Karpas-422 (cell line): ENCODE measurements at regions not wholly inside any gene's neighbourhood (a gene's known extent, or its start where the extent isn't known, plus 50 kb on each side); places are given as distances from the start of the nearest gene placed in this dataset.

Source experiments
- DNase-seq: peaks from one replicate; pipeline ENCODE4 v3.0.0-alpha.2; 2015
- H2AFZ ChIP-seq: fragments of 200-600 bp; sonication (generic); 2 replicates; pipeline ENCODE4 v1.6.1; 2014; ENCODE audit warnings: antibody characterized with exemption, low read length, mixed read lengths
- H3K27ac ChIP-seq: fragments of 200-600 bp; sonication (generic); 2 replicates; pipeline ENCODE4 v1.5.1; 2014; ENCODE audit warnings: mild to moderate bottlenecking, low read length, moderate library complexity
- H3K27me3 ChIP-seq: fragments of 200-600 bp; sonication (generic); 2 replicates; pipeline ENCODE4 v1.6.1; 2014; ENCODE audit warnings: low read length, mixed read lengths
- H3K36me3 ChIP-seq: fragments of 200-600 bp; sonication (generic); 2 replicates; pipeline ENCODE4 v1.6.1; 2014; ENCODE audit warnings: low read length, mixed read lengths; ENCODE audit not compliant: insufficient read depth
- H3K4me1 ChIP-seq: fragments of 200-600 bp; sonication (generic); 2 replicates; pipeline ENCODE4 v1.6.1; 2014; ENCODE audit warnings: mild to moderate bottlenecking, low read length, mixed read lengths
- H3K4me2 ChIP-seq: fragments of 200-600 bp; sonication (generic); 2 replicates; pipeline ENCODE4 v1.6.1; 2014; ENCODE audit warnings: low read length, low read depth, mild to moderate bottlenecking; ENCODE audit not compliant: poor library complexity, severe bottlenecking
- H3K4me3 ChIP-seq: fragments of 200-600 bp; sonication (generic); 2 replicates; pipeline ENCODE4 v1.5.1; 2014; ENCODE audit warnings: mild to moderate bottlenecking, antibody characterized with exemption, low read length, mixed read lengths
- H3K79me2 ChIP-seq: fragments of 200-600 bp; sonication (generic); 2 replicates; pipeline ENCODE4 v1.6.1; 2014; ENCODE audit warnings: mild to moderate bottlenecking, low read length, mixed read lengths
- H3K9ac ChIP-seq: fragments of 200-600 bp; sonication (generic); 2 replicates; pipeline ENCODE4 v1.6.0; 2014; ENCODE audit warnings: low read length
- H3K9me2 ChIP-seq: fragments of 200-600 bp; sonication (generic), shearing (Covaris generic); replicated peaks from 2 replicates; pipeline ENCODE4 v1.6.0; 2014; ENCODE audit warnings: mild to moderate bottlenecking, low read length, moderate library complexity; ENCODE audit not compliant: insufficient read depth
- H3K9me3 ChIP-seq: fragments of 300-700, 200-600 bp; sonication (generic); 2 replicates; pipeline ENCODE4 v1.6.1; 2014; ENCODE audit warnings: low read length, mixed read lengths
- H4K20me1 ChIP-seq: fragments of 200-600 bp; sonication (generic); 2 replicates; pipeline ENCODE4 v1.6.1; 2014; ENCODE audit warnings: mild to moderate bottlenecking, antibody characterized with exemption, low read length, low read depth; ENCODE audit not compliant: insufficient read depth

DNA sequence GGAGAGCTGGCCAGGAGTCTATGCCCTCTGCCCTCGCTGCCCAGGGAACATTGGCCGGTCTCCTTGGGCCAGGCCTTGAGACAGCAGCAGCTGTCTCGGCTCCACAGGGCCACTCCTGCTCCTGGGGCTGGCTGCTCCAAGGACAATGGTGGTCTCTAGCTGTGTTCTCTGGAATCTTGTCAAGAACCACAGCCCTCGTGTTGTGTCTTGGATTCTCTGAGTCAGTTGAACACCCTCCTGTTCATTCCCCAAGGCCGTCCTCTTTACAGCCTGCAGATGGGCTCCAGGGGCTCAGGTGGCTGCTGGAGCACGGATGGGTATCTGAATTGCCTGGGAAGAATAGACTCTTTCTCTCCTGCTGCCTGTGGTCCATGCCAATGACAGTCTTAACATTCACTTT lies 511.1 kb downstream of the GLRX3 start:
- Histone ChIP-seq H4K20me1 (no peaks in the 10 kb centered on the region), H3K9ac (no peak overlapping the region), H3K4me2 (no peak overlapping the region), H3K27ac (no peak overlapping the region), H2AFZ (no peak overlapping the region), H3K27me3 (no peaks in the 10 kb centered on the region), H3K4me3 (no peak overlapping the region), H3K36me3 (no peaks in the 10 kb centered on the region), H3K79me2 (no peaks in the 10 kb centered on the region), H3K4me1 (no peaks in the 10 kb centered on the region), H3K9me2 (no peaks in the 10 kb centered on the region), H3K9me3 (no peaks in the 10 kb centered on the region)
- DNase-seq, result no peak

DNA sequence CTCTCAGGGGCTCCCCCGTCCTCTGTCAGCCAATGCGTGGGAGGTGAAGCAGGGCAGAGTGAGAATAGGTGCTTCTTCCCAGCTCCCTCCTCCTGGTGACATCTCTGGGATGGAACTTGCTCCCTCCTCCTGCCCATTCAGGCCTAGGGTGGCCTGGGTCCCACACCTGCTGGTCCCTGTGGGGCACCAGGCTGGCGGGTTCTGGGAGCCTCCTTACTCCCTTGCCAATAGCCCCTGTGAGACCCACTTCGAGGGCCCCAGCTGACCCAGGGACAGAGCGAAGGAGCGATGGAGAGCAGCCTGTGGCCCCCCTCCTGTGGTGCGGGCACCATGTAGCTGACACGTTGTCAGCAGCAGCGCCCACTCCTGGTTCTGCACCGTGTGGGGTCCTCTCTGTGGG lies 512.6 kb downstream of the GLRX3 start:
- Histone ChIP-seq H3K9me3 (no peaks in the 10 kb centered on the region), H3K4me2 (no peak overlapping the region), H4K20me1 (no peaks in the 10 kb centered on the region), H3K27me3 (no peaks in the 10 kb centered on the region), H3K9me2 (no peaks in the 10 kb centered on the region), H3K27ac (no peak overlapping the region), H3K4me1 (no peaks in the 10 kb centered on the region), H3K9ac (no peak overlapping the region), H3K36me3 (no peaks in the 10 kb centered on the region), H2AFZ (no peak overlapping the region), H3K79me2 (no peaks in the 10 kb centered on the region), H3K4me3 (no peak overlapping the region)
- DNase-seq, result no peak

DNA sequence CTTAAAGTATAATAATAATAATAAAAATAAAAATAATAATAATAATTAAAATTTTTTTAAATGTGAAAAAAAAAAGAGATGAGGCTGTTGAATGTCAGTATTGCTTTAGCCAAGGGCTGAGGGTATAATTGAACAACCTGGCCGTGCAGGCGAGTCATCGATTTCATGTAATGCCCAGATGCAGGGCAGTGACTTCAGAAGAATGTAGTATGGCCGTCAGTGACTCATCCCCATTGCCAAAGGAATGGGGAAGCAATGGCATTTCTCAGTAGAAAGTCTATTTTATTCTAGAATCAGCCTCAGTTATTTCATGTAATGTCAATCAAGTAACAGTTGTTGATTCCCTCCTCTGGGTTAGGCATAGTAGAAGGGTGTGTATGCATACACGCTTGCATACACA lies 516.4 kb downstream of the GLRX3 start:
- H3K9me2 ChIP-seq, result no peaks in the 10 kb centered on the region
- H3K4me3 ChIP-seq, result no peak overlapping the region
- H4K20me1 ChIP-seq, result no peaks in the 10 kb centered on the region
- H3K36me3 ChIP-seq, result no peaks in the 10 kb centered on the region
- no peaks in the 10 kb centered on the region for H3K4me1 ChIP-seq
- H3K9ac ChIP-seq, result no peak overlapping the region
- H3K27ac ChIP-seq, result no peak overlapping the region
- H3K79me2 ChIP-seq, result no peaks in the 10 kb centered on the region
- DNase-seq, result no peak
- no peaks in the 10 kb centered on the region for H3K9me3 ChIP-seq
- H2AFZ ChIP-seq, result no peak overlapping the region
- no peaks in the 10 kb centered on the region for H3K27me3 ChIP-seq
- no peak overlapping the region for H3K4me2 ChIP-seq

DNA sequence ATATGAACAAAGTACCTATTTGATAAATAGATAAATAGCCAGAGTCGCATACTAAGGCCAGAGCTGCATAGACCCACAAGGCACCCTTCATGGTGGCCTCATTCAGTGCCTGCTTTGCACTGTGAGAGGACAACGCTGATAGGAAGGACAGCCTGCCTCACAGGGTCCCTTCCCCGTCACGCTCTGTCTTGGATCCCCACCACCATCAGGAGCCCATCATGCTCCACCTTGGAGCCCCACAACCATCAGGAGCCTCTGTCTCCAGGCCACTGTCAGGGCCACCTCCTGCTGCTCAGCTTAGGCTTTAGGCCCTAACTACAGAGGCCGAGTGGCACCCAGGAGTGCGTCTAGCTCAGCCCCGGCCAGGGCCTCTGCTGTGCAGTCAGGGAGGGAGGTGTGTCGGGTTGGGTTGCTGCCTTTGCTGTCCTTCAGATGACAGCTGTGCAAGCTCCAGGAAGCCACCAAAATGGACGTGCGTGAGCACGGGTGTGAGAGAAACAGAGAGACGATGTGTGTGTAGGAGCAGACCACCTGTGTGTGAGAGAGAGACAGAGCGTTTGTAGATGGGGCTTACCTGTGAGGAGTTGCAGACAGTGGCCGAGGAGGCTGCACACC lies 516.9 kb downstream of the GLRX3 start:
- no peak for DNase-seq

DNA sequence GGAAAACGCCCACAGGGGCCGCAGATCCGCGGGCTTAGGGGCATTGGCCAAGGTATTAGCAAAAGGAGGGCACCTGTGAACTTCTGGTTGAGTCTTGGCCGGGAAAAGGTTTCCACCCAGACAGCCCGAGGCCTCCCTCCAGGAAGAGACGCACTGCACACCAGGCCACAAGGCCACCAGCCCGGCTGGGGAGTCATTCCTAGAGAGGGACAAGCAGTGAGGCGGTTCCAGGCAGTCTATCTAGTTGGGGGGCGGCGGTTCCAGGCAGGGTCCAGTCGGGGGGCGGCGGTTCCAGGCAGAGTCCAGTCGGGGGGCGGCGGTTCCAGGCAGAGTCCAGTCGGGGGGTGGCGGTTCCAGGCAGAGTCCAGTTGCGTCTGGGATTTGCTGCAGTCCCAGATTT lies 518.5 kb downstream of the GLRX3 start:
- DNase-seq, result no peak

More for the DNA sequence above, 516.9 kb downstream of the GLRX3 start:
- H3K36me3 ChIP-seq, result no peaks in the 10 kb centered on the region
- no peaks in the 10 kb centered on the region for H4K20me1 ChIP-seq
- H3K9me3 ChIP-seq, result no peaks in the 10 kb centered on the region
- H3K4me2 ChIP-seq, result no peak overlapping the region
- no peaks in the 10 kb centered on the region for H3K4me1 ChIP-seq
- no peaks in the 10 kb centered on the region for H3K9me2 ChIP-seq
- H3K27me3 ChIP-seq, result no peaks in the 10 kb centered on the region
- no peak overlapping the region for H3K4me3 ChIP-seq
- no peak overlapping the region for H2AFZ ChIP-seq
- H3K79me2 ChIP-seq, result no peaks in the 10 kb centered on the region
- H3K27ac ChIP-seq, result no peak overlapping the region
- H3K9ac ChIP-seq, result no peak overlapping the region

DNA sequence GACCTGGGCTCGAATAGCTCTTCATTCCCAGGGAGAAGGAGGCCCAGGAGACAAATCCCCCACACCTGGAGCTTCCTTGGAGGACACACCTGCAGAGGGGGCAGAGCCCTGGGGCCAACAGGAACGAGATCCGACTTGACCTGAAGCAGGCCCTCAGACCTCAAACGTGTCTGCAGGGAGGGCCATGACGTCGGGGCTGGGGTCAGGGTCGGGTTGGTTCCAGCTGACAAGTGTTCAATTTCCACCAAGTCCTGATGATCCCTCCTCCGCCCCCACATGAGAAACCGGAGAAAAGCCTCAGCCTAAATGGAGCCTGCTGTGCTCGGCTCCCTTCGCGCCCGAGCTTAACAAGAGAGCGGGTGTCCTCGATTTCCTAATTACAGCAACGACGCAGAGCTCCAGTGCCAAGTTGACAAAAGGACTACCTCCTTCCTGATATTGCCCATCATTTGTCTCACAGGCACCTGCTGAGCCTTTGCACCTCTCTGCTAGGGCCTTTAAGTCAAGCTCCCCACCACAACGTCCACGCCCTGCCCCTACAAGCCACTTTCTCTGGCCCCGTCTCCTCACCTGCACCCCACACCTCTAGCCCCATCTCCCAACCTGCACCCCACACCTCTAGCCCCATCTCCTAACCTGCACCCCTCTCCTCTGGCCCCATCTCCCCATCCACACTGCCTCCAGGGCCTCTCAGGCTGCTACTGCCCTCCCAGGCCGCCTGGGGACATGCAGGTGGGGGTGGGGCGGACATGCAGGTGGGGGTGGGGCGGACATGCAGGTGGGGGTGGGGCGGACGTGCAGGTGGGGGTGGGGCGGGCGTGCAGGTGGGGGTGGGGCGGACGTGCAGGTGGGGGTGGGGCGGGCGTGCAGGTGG lies 519.4 kb downstream of the GLRX3 start:
- Histone ChIP-seq H3K36me3 (no peaks in the 10 kb centered on the region), H3K4me2 (no peak overlapping the region), H3K79me2 (no peaks in the 10 kb centered on the region), H3K4me3 (no peak overlapping the region), H3K27me3 (no peaks in the 10 kb centered on the region), H3K9me2 (no peaks in the 10 kb centered on the region), H3K27ac (no peak overlapping the region), H4K20me1 (no peaks in the 10 kb centered on the region), H3K4me1 (no peaks in the 10 kb centered on the region), H3K9ac (no peak overlapping the region), H2AFZ (no peak overlapping the region), H3K9me3 (no peaks in the 10 kb centered on the region)
- DNase-seq, result no peak

More for the DNA sequence above, 518.5 kb downstream of the GLRX3 start:
- H3K36me3 ChIP-seq, result no peaks in the 10 kb centered on the region
- H3K9me3 ChIP-seq, result no peaks in the 10 kb centered on the region
- no peaks in the 10 kb centered on the region for H3K27me3 ChIP-seq
- no peaks in the 10 kb centered on the region for H3K4me1 ChIP-seq
- no peak overlapping the region for H3K27ac ChIP-seq
- no peaks in the 10 kb centered on the region for H4K20me1 ChIP-seq
- no peak overlapping the region for H3K9ac ChIP-seq
- no peak overlapping the region for H3K4me3 ChIP-seq
- no peak overlapping the region for H2AFZ ChIP-seq
- H3K9me2 ChIP-seq, result no peaks in the 10 kb centered on the region
- no peaks in the 10 kb centered on the region for H3K79me2 ChIP-seq
- no peak overlapping the region for H3K4me2 ChIP-seq

DNA sequence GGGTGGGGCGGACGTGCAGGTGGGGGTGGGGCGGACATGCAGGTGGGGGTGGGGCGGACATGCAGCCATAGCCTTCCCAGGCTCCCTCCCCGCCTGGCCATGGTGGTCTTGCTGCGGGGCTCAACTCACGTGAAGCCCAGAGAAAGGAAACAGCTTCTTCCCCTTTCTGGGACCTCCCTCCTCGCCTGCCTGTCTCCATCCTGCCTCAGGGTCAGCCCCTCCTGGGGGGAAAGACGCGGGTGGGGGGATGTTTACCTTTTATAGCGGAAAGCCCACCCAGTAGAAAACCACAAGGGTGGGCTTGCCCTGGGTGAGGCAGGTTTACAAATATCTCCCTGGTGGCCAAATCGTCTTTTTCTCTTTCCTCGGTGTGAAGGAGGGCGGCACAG lies 520.0 kb downstream of the GLRX3 start:
- H3K4me2 ChIP-seq, result no peak overlapping the region
- no peak overlapping the region for H3K9ac ChIP-seq
- no peaks in the 10 kb centered on the region for H3K4me1 ChIP-seq
- H2AFZ ChIP-seq, result no peak overlapping the region
- no peak for DNase-seq
- no peaks in the 10 kb centered on the region for H3K36me3 ChIP-seq
- no peaks in the 10 kb centered on the region for H3K9me3 ChIP-seq
- H3K4me3 ChIP-seq, result no peak overlapping the region
- H3K9me2 ChIP-seq, result no peaks in the 10 kb centered on the region
- no peaks in the 10 kb centered on the region for H4K20me1 ChIP-seq
- H3K27ac ChIP-seq, result no peak overlapping the region
- H3K27me3 ChIP-seq, result no peaks in the 10 kb centered on the region
- no peaks in the 10 kb centered on the region for H3K79me2 ChIP-seq

DNA sequence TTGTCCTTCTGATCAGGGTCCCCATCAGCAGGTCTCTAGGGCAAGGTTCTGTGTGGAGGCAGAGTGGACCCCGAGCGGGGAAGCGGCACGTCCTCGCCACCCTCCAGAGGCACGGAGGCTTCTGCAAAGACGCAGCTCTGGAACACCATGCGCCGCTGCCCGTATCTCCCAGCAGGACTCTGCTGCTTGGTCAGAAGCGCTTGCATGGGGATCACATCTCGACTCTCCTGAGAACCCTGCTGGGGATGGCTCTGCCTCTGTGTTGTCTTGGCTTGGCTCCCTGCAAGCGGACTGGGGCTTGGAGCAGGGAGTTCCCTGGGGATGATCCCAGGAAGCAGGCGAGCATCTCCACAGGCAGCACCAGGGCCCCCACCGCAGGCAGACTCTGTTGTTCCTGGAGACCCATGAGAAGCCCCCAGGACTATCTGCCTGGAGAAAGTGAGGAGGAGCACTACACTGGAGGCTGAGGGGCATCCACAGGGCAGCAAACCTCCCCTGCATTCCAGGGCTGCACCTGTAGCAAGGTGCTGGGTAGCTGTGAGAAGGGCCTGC lies 520.5 kb downstream of the GLRX3 start:
- Histone ChIP-seq H3K27me3 (no peaks in the 10 kb centered on the region), H3K4me1 (no peaks in the 10 kb centered on the region), H3K27ac (no peak overlapping the region), H4K20me1 (no peaks in the 10 kb centered on the region), H3K9me3 (no peaks in the 10 kb centered on the region), H3K4me2 (no peak overlapping the region), H3K4me3 (no peak overlapping the region), H3K36me3 (no peaks in the 10 kb centered on the region), H2AFZ (no peak overlapping the region), H3K79me2 (no peaks in the 10 kb centered on the region), H3K9me2 (no peaks in the 10 kb centered on the region), H3K9ac (no peak overlapping the region)
- no peak for DNase-seq
